ENCODE measurements at regions not wholly inside any gene's neighbourhood (a gene's known extent, or its start where the extent isn't known, plus 50 kb on each side); places are given as distances from the start of the nearest gene placed in this dataset.

- no peak for DNase-seq (ENCODE audit: low read depth)
Observed at GRCh38 chr12:107441665-107442300, 243.8 kb upstream of the PWP1 start.

- peak; percentile 31 for DNase-seq (ENCODE audit: low read depth)
Observed at GRCh38 chr12:107442326-107442987, 243.1 kb upstream of the PWP1 start.

GRCh38 chr12:107443320-107444090 is 242.1 kb upstream of the PWP1 start:
- no peak for DNase-seq (ENCODE audit: low read depth)

- DNase-seq (ENCODE audit: low read depth), result no peak
Observed at GRCh38 chr12:107444771-107445170, 240.8 kb upstream of the PWP1 start.

GRCh38 chr12:107446476-107446875 is 239.1 kb upstream of the PWP1 start:
- no peak for DNase-seq (ENCODE audit: low read depth)

GRCh38 chr12:107447336-107447735 is 238.3 kb upstream of the PWP1 start:
- no peak for DNase-seq (ENCODE audit: low read depth)

- no peak for DNase-seq (ENCODE audit: low read depth)
Observed at GRCh38 chr12:107448198-107448597, 237.4 kb upstream of the PWP1 start.

GRCh38 chr12:107449891-107450290 is 235.7 kb upstream of the PWP1 start:
- no peak for DNase-seq (ENCODE audit: low read depth)

GRCh38 chr12:107450541-107450940 is 235.1 kb upstream of the PWP1 start:
- no peak for DNase-seq (ENCODE audit: low read depth)

GRCh38 chr12:107451246-107451645 is 234.4 kb upstream of the PWP1 start:
- no peak for DNase-seq (ENCODE audit: low read depth)

GRCh38 chr12:107454109-107454830 is 231.3 kb upstream of the PWP1 start:
- DNase-seq (ENCODE audit: low read depth), result no peak

GRCh38 chr12:107457362-107457935 is 228.2 kb upstream of the PWP1 start:
- no peak for DNase-seq (ENCODE audit: low read depth)

- no peak for DNase-seq (ENCODE audit: low read depth)
Observed at GRCh38 chr12:107458163-107458562, 227.4 kb upstream of the PWP1 start.

GRCh38 chr12:107458990-107459389 is 226.6 kb upstream of the PWP1 start:
- no peak for DNase-seq (ENCODE audit: low read depth)

GRCh38 chr12:107459641-107460040 is 226.0 kb upstream of the PWP1 start:
- no peak for DNase-seq (ENCODE audit: low read depth)

- no peak for DNase-seq (ENCODE audit: low read depth)
Observed at GRCh38 chr12:107461222-107461975, 224.2 kb upstream of the PWP1 start.

GRCh38 chr12:107462428-107463332 is 222.9 kb upstream of the PWP1 start:
- DNase-seq (ENCODE audit: low read depth), result no peak

- no peak for DNase-seq (ENCODE audit: low read depth)
Observed at GRCh38 chr12:107464644-107465043, 221.0 kb upstream of the PWP1 start.

GRCh38 chr12:107465625-107466024 is 220.0 kb upstream of the PWP1 start:
- no peak for DNase-seq (ENCODE audit: low read depth)

- no peak for DNase-seq (ENCODE audit: low read depth)
Observed at GRCh38 chr12:107467716-107468115, 217.9 kb upstream of the PWP1 start.
